Gastrocnemius medialis (tissue), 4 donors: ENCODE measurements at regions not wholly inside any gene's neighbourhood (a gene's known extent, or its start where the extent isn't known, plus 50 kb on each side); places are given as distances from the start of the nearest gene placed in this dataset.

Experiments used
- POLR2A ChIP-seq, 2 donors: fragments of 450-650 bp; IDR thresholded peaks; one replicate each; pipeline ENCODE4 v1.6.1; 2017; ENCODE audit warnings: antibody characterized with exemption in 2 of 2, mild to moderate bottlenecking in 2 of 2, moderate library complexity in 2 of 2
- TF ChIP-seq, protein P1 (sequence below), 5 experiments: fragments of 450-650 bp in 3 of 5; fragments of 200-600 bp in 2 of 5; sonication (generic) in 2 of 5; IDR thresholded peaks in 4 of 5; conservative IDR thresholded peaks in 1 of 5; 1 replicate in 4 of 5; 2 replicates in 1 of 5; pipeline ENCODE4 v1.5.1; 2016 to 2019; ENCODE audit warnings: antibody characterized with exemption in 5 of 5, mild to moderate bottlenecking in 3 of 5, moderate library complexity in 3 of 5

DNA sequence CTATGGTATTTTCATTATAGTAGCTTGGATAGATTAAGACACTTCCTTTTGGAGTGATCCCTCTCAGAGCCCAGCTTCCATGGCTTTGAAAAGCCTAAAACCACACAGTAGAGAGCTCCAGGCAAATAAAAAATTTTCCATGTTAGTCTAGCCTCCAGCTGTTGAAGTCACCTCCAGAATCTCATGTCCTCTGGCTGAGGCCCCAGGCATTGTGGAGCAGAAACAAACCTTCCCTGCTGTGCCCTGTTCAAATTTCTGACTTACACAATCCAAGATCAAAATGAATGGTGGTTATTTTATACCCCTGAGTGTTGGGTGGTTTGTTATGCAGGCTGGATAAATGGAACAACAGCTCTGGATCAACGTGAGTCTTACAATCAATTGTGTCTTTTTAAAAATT is 203.9 kb downstream of the ICE1 start:
- TF ChIP-seq, protein P1, sequence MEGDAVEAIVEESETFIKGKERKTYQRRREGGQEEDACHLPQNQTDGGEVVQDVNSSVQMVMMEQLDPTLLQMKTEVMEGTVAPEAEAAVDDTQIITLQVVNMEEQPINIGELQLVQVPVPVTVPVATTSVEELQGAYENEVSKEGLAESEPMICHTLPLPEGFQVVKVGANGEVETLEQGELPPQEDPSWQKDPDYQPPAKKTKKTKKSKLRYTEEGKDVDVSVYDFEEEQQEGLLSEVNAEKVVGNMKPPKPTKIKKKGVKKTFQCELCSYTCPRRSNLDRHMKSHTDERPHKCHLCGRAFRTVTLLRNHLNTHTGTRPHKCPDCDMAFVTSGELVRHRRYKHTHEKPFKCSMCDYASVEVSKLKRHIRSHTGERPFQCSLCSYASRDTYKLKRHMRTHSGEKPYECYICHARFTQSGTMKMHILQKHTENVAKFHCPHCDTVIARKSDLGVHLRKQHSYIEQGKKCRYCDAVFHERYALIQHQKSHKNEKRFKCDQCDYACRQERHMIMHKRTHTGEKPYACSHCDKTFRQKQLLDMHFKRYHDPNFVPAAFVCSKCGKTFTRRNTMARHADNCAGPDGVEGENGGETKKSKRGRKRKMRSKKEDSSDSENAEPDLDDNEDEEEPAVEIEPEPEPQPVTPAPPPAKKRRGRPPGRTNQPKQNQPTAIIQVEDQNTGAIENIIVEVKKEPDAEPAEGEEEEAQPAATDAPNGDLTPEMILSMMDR (IDR thresholded peaks at IDR 0.05 in 4 of 5, conservative IDR thresholded peaks at IDR 0.05 in 1 of 5) = no peak
- no peak for TF ChIP-seq POLR2A (IDR thresholded peaks at IDR 0.05)
